ENCODE measurements at regions not wholly inside any gene's neighbourhood (a gene's known extent, or its start where the extent isn't known, plus 50 kb on each side); places are given as distances from the start of the nearest gene placed in this dataset.

GRCh38 chr3:127420829-127421228, 133.0 kb upstream of the PRR20G start (continued):
- no peak for TF ChIP-seq EZH2phosphoT487 (IDR thresholded peaks at IDR 0.05; ENCODE audit: borderline replicate concordance, low read depth)

GRCh38 chr3:127419641-127420553, 132.1 kb upstream of the PRR20G start:
- CTCF ChIA-PET = interaction anchor here (2.1 kb wide), 1 partner anchor 11 kb away, joined by 5 read pairs; no protein-coding TSS in a partner anchor
- 46% methylated on average over 10 of the region's 12 CpGs for WGBS (ENCODE audit: low lambda C conversion rate)
- no peak for TF ChIP-seq ZBTB33 (IDR thresholded peaks at IDR 0.05; ENCODE audit: borderline replicate concordance, low read depth)
- TF ChIP-seq EP300 (IDR thresholded peaks at IDR 0.05; ENCODE audit: borderline replicate concordance in 1 of 2, low read depth in 1 of 2, low read length in 1 of 2) = no peak
- no peak for TF ChIP-seq EZH2phosphoT487 (IDR thresholded peaks at IDR 0.05; ENCODE audit: borderline replicate concordance, low read depth)
- TF ChIP-seq MEF2A (IDR thresholded peaks at IDR 0.05; ENCODE audit: borderline replicate concordance, low read depth) = no peak
- no peak for TF ChIP-seq REST (IDR thresholded peaks at IDR 0.05; ENCODE audit: low read depth, low read length)
- no peak for TF ChIP-seq TAF1 (IDR thresholded peaks at IDR 0.05; ENCODE audit: borderline replicate concordance, low read depth, low read length)
- no peak for TF ChIP-seq YY1 (IDR thresholded peaks at IDR 0.05; ENCODE audit: low read depth)
- TF ChIP-seq TCF12 (IDR thresholded peaks at IDR 0.05) = no peak
- TF ChIP-seq RFX5 (IDR thresholded peaks at IDR 0.05; ENCODE audit: low read length) = no peak
- Histone ChIP-seq H3K79me2 (ENCODE audit: insufficient read depth) (no peaks in the 10 kb centered on the region), H3K27ac (ENCODE audit: low read depth in 2 of 2, low read length in 1 of 2) (no peak overlapping the region), H3K27me3 (ENCODE audit: insufficient read depth) (peaks cover 16% of the 10 kb centered on the region), H3K9me3 (no peaks in the 10 kb centered on the region), H3K9me2 (no peaks in the 10 kb centered on the region), H3F3A (replicated peaks; ENCODE audit: insufficient read depth) (no peaks in the 10 kb centered on the region), H2AFZ (ENCODE audit: low read depth) (no peak overlapping the region), H3K36me3 (replicated peaks in 1 of 2; ENCODE audit: control insufficient read depth in 1 of 2, insufficient read depth in 2 of 2, low read length in 1 of 2) (no peaks in the 10 kb centered on the region), H3K4me3 (ENCODE audit: low read depth in 2 of 2, low read length in 1 of 2) (no peak overlapping the region), H3K9ac (no peak overlapping the region), H3K4me2 (no peak overlapping the region), H4K20me1 (ENCODE audit: insufficient read depth) (no peaks in the 10 kb centered on the region), H3K4me1 (ENCODE audit: control insufficient read depth in 1 of 2, insufficient read depth in 2 of 2, low read depth in 1 of 2, low read length in 1 of 2) (peaks cover 0 to 3% of the 10 kb centered on the region in 2 experiments; a peak in 1 of 4 replicates)
- POLR2A ChIA-PET = no interaction called here
- DNase-seq = no peak

All from SK-N-SH (cell line).